HG03469 (cell line): ENCODE measurements at regions not wholly inside any gene's neighbourhood (a gene's known extent, or its start where the extent isn't known, plus 50 kb on each side); places are given as distances from the start of the nearest gene placed in this dataset.
A peak's percentile ranks its signal among the peaks of the same experiment; 100 is the strongest.

Experiments used
- ATAC-seq: cut with Tn5 transposase; IDR thresholded peaks from one replicate; pipeline ENCODE4 v1.9.1; 2021; ENCODE audit warnings: mild to moderate bottlenecking, moderate library complexity, moderate number of reproducible peaks; ENCODE audit not compliant: unreplicated experiment

DNA sequence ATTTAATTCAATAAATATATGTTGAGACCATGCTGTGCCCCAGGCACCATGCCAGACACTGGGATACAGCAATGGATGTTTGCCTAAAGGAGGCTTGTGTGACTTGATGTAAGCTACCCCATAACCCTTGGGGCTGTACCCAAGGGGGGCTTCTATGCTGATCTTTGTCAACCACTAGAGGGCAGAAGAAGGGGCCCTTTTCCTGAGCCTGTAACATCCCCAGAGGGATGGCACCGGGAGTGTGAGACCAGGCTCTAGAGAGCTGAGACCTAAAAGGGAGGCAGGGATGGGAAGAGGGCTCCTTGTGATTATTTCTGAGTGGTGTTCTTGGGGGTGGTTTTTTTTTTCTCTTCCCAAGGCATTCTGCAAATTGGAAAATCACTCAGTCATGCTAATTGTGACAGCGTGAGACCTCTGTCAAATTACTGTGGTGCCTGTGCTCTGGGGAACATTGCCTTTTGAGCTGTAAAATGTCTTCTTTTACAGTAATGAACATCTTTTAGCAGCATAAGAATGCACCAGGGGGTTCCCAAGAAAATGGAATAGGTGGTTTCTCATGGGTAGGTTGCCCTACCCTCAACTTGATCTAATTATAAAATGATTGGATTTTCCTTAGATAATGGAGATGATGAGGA, 138.7 kb upstream of the SLC24A3 start:
- no peak for ATAC-seq

DNA sequence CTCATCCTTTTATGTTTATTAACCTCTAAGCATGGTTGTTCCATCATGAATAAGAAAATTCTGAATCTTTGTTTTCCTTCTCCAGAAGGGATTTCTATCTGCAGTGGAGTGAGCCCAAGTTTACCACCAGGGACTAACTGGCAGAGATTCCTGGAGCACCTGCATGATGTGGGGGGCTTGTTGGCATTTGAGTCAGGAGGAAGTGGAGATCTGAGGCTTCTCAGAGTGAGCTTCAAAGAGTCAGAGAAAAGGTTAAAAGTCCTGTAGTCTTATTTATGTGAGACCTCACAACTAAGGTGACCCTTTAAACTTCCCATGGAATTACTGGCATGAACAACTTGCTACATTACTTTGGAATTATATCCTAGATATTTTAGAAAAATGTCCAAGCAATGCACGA, 138.1 kb upstream of the SLC24A3 start:
- no peak for ATAC-seq

DNA sequence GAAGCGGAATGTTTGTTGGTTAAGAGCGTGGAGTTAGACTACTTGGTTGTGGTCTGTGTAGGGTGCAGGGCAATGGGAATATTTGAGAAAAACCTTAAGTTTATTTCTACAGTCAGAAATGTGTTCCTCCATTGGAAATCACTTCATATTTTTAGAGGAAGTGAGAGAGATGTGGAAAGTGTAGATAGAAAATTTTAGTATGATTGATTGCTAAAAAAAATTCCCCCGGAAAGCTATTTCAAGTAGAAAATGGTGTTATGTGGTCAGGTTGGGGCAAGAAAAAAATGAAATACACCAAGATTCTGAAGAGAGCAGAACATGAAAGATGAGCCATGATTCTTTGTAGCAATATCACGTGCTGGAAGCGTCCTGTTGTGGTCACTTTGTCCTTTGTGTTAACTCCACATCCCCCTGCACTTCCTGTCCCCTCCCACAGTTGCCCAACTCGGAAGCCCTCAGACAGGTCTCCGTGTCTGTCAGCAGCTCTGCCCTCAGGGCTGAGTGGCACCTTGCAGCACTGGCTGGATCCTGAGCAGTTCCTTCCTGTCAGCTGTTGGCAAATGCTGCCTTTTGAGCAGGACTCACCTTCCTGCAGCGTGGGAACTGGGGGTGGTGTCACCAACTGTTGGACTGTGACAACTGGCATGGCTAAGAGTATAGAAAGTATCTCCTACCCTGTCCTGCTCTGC, 137.5 kb upstream of the SLC24A3 start:
- ATAC-seq: peak; percentile 34

DNA sequence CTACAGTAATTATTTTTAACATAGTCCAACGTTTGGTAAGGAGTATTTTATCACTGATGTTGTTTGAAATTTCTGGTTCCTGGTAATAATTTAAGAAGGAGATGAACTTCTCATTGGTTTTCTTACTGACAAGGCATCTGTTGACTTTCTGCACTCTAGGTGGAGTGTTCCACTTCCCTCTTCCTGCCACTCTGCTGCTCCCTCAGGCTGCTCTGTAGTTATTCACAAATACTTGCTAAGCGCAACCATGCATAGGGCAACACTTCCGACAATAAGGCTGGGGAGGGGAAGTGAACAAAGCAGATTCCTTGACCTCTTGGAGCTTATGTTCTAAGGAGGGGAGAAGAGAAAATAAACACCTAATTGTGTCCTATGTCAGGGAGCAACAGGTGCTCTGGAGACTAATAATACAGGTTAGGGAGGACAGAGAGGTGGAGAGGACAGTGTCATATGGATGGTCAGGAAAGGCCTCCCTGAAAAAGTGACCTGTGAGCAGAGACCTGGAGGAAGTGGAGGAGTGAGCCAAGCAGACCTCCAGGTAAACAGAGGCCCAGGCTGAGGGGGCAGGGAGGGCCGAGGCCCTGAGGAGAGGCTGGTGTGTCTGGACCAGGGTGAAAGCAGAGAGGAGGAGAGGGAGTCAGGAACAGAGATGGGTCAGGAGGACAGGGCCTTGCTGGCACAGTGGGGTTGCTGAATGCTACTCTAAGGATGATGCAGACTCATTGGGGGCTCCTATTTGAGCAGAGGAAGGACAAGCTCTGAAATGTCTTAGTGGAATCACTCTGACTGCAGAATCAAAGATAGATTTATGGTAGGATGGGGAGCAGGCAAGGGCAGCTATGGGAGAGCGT, 134.8 kb upstream of the SLC24A3 start:
- ATAC-seq: no peak

DNA sequence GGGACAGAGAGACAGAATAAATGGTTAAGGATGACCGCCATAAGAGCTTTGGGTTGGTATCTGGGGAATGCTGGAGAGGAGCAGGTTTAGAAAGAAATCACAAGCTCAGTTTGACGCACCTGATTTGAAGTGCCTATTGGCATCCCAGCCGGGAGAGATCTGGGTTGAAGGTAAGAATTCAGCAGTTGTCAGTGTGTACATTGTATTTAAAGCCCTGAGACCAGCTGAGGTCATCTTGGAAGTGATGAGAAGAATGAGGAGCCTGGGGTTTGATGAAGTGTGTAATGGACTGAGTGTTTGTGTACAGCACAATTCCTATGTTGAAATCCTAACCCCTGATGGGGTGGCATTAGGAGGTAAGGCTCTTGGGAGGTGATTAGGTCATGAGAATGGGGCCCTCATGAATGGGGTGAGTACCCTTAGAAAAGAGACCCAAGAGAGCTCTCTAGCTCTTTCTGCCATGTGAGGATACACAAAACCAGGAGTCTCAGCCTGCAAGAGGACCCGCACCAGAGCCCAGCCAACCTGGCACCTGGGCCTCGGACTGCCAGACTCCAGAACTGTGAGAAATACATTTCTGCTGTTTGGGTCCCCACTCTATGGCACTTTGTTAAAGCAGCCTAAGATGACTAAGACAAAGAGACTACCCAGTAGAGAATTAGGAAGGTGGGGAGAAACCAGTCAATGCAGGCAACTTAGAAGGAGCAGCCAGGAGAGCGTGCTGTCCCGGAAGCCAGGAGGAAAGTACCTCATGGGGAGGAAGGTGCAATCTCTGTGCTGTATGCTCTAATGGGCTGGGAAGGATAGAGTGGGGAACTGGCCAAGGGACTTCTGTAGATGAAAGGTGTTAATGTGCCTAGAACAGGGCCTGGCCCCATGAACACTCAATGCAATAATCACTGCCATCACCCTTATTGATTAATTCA, 133.7 kb upstream of the SLC24A3 start:
- no peak for ATAC-seq

DNA sequence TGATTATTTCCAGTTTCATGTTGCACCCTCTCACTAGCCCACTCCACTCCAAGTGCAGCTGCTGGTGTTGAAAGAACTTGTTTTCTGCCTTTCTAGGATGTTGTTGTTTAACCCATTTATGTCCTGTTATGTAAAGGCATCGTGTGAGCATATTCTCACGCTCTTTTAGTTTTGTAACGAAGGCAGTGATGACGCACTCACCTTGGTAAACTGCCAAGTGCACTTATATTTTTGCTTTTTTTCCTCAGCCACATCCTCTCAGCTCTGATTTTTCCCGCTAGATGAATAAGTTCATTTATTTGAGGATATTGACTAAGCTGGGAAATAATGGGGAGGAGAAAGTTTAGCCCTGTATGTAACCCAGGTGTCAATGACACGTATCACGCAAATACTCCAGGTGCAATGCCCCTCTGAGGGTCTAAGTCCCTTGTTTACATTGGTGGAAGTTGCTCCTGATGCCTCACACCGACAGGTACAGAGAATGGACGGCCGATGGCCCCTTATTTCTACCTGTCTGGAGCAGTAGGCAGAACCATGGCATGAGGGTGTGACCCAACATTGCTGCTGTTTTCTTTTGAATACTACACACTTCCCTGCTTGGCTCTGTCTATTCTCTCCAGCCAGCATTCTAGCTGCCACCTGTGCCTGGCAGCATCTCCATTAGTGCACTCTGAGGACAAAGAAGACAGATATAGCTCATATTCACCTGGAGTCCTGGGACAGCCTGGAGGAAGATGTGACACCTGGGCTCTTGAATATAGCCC, 132.7 kb upstream of the SLC24A3 start:
- no peak for ATAC-seq

DNA sequence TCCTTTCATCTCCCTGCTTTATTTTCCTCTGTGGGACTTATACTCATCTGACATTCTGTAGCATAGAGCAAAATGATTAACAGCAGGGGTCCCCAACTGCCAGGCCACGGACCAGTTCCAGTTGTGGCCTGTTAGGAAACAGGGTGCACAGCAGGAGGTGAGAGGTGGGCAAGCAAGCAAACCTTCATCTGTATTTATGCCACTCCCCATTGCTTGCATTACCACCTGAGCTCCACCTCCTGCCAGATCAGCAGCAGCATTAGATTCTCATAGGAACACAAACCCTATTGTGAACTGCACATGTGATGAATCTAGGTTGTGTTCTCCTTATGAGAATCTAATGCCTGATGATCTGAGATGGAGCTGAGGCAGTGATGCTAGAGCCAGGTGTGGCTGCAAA, 130.5 kb upstream of the SLC24A3 start:
- no peak for ATAC-seq

DNA sequence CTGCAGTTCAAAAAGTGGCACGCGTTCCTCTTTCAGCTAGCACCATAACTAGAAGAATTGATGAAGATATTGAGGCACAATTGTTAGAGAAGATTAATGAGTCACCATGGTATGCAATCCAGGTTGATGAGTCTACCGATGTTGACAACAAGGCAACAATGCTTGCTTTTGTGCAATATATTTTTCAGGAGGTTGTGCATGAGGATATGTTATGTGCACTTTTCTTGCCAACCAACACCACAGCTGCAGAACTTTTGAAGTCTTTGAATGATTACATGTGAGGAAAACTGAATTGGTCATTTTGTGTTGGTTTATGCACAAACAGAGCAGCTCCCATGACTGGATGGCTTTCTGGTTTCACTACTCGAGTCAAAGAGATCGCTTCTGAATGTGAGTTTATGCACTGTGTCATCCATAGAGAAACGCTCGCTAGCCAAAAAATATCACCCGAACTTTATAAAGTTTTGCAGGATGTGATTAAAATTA, 129.3 kb upstream of the SLC24A3 start:
- no peak for ATAC-seq

DNA sequence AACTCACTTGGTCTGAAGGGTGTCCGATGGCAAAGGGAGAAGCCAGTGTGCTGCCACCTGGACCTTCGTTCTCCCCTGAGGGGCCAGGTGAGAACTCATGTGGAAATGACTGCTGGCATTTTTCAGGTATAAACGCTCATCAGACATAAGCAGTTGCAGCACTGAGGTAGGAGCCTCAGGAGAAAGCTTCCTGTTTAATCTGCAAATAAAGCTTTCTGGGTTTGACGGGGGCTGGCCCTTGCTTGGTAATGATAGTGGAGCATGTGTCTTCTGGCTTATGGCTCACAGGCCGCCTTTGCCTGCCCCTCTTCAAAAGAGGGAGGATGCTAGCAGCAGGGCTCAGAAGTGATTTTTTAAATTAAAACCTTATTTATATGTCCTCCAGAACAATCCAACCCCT, 122.1 kb upstream of the SLC24A3 start:
- ATAC-seq: no peak

DNA sequence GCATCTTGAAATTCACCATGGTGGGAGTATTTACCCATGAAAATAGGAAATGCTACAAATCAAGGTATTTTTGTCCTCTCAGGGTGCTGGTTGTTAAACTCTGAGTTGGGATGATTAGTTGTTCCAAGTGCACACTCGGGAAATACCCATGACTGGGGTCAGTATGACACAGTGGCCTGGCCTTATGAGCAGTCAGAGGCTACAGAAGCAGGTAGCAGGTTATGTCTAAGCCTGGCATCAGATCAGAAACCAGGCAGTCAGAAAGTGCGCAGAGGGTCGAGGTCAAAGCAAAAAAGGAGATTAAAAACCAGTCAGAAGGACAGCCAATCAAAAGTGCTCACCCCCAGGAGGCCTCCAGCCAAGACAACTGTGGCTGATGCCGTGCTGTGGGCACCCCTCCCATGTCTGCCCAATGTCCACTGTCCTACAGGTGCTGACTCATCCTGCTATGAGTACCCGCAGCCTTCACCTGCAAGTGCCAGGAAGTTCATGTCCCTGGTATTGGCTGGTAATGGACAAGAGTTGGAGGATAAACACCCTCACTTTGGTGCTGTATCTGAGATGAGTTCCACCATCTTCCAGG, 117.4 kb upstream of the SLC24A3 start:
- no peak for ATAC-seq

DNA sequence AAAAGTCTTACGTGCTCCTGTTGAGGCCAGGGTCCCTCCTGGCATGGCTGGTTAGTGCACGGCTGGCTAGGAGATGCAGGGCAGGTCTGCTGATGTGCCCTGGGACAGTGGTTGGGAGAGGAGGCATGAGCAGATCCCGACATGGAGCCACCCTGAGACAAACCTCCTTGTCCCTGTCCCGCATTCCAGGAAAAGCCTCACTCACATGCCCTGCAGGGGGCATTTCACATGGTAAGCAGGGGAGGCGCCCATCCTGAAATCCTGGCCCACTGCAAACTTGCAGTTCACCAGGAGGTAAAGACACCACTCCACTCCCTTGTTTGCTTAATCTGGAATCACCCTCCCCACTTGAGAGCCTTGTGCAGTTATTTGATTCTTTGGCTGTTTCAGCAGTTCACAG, 116.7 kb upstream of the SLC24A3 start:
- ATAC-seq: no peak

DNA sequence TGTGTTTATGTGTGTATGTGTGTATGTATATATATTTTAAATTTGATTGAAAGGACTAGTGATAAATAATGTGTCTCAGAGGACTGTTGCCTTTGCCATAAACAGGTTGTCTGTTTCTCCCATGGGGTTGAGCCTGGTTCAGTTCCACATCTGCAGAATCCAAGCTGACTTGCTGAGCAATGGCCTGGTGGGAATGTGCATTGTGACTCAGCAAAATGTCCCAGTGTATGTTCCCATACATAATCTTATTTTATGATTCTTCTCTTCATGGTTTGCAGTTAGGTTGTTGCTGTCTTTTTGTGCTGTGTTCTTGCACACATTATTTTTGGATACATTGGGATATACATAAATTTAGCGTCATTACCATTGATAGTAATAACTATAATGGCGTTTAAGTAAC, 115.6 kb upstream of the SLC24A3 start:
- ATAC-seq: no peak

DNA sequence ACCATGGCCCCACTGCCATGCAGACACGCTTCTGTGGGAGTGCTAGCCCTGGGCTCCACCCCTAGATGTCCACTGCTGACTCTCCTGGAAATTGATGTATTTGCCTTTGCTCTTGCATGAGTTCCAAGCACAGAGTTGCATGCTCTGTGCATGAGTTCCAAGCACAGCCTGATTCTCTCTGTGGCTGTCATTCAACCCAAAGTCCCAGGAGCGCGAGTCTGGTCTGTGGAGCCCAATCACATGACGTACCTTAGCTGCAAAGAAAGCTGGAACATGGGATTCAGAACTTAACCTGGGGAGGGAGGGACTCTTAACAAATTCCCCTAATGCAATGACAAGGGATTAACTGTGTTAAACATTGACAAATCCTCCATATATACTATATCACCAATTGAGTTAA, 114.3 kb upstream of the SLC24A3 start:
- ATAC-seq: no peak

DNA sequence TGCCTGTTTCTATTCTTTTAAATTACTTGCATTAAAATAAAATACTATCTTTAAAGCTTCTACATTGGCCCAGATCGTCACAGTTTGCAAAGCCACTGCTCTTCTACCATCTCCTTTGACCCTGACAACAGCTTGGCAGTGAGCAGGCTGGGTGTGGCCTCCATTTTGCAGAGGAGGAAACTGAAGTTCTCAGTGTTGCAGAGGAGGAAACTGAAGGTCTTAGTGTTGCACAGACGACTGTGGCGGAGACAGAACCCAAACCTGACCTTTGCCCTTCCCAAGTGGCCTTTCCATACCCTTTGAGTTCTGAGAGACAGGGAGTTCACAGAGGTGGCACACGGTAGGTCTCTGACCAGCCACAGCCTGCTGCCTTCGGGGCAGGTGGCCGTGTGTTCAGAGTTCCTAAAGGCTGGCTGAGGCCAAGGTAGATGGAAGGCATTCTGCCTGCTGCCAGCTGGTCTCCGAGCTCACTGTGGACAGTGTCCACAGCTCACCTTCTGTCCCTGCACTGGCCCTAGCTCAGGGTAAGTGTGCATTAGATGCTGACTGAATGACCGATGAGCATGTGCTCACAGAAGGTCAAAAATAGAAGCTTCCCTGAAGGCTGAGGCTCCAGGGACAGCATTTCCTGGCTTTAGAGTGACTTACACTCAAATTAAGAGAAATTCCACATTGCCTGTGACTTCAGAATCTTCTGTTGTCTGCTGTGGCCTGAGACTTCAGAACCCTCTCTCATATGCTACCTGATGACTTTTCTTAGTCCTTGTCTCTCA, 113.5 kb upstream of the SLC24A3 start:
- no peak for ATAC-seq

DNA sequence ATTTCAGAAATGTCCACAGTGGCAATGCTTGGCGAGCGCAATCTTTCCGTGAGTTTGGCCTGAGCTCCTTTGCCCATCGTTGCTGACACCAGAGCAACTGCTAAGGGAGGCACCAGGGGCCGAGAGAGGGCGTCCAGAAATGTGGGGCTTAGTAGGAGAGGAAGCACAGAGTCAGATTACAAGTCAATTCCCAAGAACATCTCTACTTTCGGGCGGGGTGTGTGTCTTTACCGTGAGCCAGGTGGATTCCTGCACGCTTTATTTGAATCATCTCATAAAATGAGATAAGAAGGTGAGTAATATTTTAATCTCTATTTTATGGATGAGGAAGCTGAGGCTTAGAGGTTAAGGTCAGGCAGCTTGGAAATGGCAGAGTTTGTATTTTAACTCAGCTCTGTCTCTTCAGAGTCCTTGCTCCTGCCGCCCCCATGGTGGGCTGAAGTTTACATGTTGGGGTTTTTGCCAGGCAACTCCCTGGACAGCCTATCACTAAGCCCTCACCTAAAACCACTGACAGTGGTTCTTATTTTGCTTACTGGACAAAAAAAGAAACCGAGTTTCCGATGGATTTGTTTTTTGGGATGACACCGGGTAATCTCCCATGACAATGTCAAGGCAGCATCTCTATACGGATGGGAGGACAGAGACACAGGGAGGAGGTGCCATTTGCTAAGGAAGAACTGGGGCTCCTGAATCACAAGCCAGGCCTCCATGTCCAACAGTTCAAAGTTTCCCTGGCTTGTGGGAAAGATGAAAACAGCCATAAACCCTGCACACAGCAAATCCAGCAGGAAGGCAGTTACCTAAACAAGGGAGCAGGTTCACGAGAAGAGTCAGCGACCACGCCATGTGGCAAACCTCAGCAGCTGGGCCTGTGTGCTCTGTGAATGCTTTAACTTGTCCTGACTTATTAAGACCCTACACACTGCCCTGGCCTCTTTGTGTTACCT, 112.6 kb upstream of the SLC24A3 start:
- ATAC-seq: no peak

DNA sequence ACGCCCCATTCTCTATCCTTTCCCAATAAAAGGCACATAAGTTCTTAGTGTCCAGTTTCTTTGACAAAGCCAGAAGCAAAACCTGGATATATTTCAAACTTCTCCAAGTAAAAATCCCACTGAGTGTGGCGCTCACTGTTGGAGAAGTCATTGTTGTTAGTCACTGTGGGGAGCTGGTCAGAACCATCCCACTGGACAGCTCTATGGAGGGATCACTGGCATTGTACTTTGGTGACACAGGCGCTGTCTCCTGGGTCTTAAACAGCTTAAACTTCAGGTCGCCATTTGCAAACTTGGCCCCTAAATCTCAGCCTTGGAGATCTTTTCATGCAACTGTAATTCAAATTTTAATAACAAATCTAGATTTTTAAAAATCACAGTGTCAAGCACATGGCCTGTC, 111.5 kb upstream of the SLC24A3 start:
- ATAC-seq: no peak

DNA sequence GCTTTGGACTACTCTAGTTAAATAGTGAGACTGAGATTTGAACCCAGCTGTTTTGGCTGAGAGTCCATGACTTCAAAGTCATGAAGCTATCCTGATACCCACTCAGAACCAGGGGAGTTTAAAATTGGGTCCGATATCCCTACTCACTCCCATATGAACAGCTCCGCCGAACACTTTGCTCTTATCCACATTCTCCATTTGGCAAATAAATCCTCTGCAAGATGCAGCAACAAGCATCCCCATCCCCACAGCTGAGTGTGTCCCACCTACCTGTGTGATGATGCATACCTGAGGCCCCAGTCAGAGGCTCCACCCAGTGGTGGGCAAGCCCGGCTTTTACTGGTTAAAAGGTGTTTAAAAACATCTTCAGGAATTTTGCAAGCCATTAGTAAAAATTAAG, 108.3 kb upstream of the SLC24A3 start:
- no peak for ATAC-seq

DNA sequence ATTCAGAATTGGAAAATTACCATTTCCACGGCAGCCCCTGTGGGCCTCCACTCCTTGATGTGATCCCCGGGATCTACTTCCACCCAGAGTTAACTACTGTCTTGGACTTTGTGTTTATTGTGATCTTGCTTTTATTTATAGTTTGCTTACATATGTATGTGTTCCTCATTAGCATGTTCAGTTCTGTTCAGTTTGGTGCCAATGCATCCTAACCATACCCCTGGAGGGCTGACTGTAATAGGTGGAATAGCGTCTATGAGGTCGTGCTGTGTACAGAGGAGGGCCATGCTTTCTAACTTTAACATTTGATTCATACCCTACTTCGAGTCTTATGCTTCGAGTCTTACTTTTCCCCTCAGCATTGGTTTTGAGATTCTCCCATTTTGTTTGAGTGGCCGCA, 104.3 kb upstream of the SLC24A3 start:
- no peak for ATAC-seq
